ENCODE measurements at regions not wholly inside any gene's neighbourhood (a gene's known extent, or its start where the extent isn't known, plus 50 kb on each side); places are given as distances from the start of the nearest gene placed in this dataset.

DNA sequence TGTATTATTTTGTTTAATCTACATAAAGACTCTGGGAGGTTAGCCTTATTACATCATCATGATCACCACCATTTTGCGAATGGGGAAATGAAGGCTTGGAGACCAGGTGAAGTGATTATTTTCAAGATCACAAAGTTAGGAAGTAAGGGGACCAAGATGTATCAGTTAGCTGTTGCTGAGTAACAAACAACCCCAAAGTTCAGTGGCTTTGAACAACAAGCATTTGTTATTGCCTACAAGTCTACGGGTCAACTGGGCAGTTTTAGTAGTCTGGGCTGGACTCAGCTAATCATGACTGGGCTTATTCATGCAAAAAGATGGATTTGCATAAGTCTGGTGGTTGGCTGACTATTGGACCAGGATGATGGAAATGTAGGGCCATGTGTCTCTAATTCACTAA, 389.2 kb downstream of the MIAT start:
- H3K9me3 ChIP-seq (replicated peaks in 1 of 3) = no peaks in the 10 kb centered on the region
- no peak overlapping the region for H3K4me3 ChIP-seq
- intact Hi-C loops (cut with DNase I) = no loop called here
- no peaks in the 10 kb centered on the region for H3K36me3 ChIP-seq (replicated peaks in 1 of 2)
- no peak for DNase-seq
- WGBS, 4 donors = 87 to 97% (median 90%) methylated on average over 2 of the region's 2 CpGs
- no peaks in the 10 kb centered on the region for H3K4me1 ChIP-seq (replicated peaks in 1 of 2)
- H3K27ac ChIP-seq = no peak overlapping the region
- TF ChIP-seq, protein P1, sequence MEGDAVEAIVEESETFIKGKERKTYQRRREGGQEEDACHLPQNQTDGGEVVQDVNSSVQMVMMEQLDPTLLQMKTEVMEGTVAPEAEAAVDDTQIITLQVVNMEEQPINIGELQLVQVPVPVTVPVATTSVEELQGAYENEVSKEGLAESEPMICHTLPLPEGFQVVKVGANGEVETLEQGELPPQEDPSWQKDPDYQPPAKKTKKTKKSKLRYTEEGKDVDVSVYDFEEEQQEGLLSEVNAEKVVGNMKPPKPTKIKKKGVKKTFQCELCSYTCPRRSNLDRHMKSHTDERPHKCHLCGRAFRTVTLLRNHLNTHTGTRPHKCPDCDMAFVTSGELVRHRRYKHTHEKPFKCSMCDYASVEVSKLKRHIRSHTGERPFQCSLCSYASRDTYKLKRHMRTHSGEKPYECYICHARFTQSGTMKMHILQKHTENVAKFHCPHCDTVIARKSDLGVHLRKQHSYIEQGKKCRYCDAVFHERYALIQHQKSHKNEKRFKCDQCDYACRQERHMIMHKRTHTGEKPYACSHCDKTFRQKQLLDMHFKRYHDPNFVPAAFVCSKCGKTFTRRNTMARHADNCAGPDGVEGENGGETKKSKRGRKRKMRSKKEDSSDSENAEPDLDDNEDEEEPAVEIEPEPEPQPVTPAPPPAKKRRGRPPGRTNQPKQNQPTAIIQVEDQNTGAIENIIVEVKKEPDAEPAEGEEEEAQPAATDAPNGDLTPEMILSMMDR (IDR thresholded peaks at IDR 0.05) = no peak
- no peak for TF ChIP-seq POLR2A (IDR thresholded peaks at IDR 0.05)
- H3K27me3 ChIP-seq = peaks cover 4% of the 10 kb centered on the region

DNA sequence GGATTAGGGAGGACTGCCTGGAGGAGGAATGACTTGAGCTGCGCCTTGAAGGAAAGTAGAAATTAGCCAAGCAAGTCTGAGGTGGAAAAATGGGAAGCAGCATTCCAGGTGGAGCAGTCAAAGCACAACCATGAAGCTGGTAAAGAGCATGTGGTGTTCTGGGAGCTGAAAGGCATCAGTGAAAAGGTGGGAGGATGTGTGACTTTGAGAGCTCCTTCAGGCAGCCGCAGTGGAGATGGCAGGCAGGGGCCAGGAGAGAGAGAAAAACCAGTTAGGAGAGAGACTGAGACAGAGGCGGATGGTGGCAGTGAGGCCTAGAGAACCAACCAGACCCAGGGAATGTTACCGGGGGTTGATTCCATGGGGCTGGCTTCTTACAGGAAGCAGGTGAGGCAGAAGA, 393.4 kb downstream of the MIAT start:
- Histone ChIP-seq H3K27ac (no peak overlapping the region), H3K4me3 (no peak overlapping the region), H3K4me1 (replicated peaks in 1 of 2) (no peaks in the 10 kb centered on the region), H3K9me3 (replicated peaks in 1 of 3) (no peaks in the 10 kb centered on the region), H3K36me3 (replicated peaks in 1 of 2) (no peaks in the 10 kb centered on the region), H3K27me3 (no peaks in the 10 kb centered on the region)
- TF ChIP-seq, protein P1 (IDR thresholded peaks at IDR 0.05) = no peak
- TF ChIP-seq POLR2A (IDR thresholded peaks at IDR 0.05) = no peak
- no peak for DNase-seq
- 70 to 94% (median 79%) methylated on average over 4 of the region's 4 CpGs for WGBS, 4 donors
- intact Hi-C loops (cut with DNase I) = no loop called here

DNA sequence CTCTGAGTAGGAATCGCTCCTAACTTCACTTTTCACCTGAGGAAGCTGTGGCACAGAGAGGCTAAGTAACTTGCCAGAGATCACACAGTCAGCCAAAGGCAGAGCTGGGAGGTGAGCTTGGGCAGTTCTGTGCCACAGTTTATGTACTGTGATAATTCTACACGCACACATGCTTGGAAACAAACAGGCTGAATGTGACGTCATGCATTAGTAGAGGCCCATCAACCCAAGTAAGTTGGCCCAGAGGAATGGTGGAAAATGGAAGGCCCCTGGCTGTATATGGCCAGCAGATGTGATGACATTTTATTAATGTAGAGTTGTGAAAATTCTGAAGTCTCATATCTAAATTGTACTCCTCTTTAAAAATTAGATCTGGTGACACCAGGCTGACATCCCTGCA, 394.0 kb downstream of the MIAT start:
- WGBS, 4 donors = 27 to 90% (median 38%) methylated on average over 3 of the region's 3 CpGs
- Histone ChIP-seq H3K9me3 (replicated peaks in 1 of 3) (no peaks in the 10 kb centered on the region), H3K4me1 (replicated peaks in 1 of 2) (no peaks in the 10 kb centered on the region), H3K27me3 (no peaks in the 10 kb centered on the region), H3K36me3 (replicated peaks in 1 of 2) (no peaks in the 10 kb centered on the region), H3K4me3 (no peak overlapping the region), H3K27ac (no peak overlapping the region)
- intact Hi-C loops (cut with DNase I) = no loop called here
- TF ChIP-seq, protein P1 (IDR thresholded peaks at IDR 0.05) = no peak
- no peak for TF ChIP-seq POLR2A (IDR thresholded peaks at IDR 0.05)
- DNase-seq = no peak

DNA sequence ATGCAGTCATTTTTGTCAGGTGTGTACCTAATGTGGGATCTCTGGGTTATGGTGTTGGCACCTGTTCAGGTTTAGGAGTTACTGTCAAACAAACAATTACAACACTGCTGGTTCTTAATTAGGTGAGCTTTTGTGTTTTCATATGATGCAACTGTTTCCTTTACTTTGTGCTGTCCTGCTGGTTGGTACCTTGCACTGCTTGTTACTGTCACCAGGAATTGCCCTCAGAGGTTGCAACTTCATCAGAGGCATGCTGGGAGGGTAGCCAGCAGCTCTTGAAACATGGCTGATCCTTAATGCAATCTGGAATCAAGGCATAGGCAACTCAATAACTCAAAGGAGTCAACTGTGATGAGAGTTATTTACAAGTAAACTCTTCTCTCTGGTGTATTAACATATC, 400.3 kb downstream of the MIAT start:
- no peak for TF ChIP-seq POLR2A (IDR thresholded peaks at IDR 0.05)
- TF ChIP-seq, protein P1 (IDR thresholded peaks at IDR 0.05) = no peak
- DNase-seq = no peak
- intact Hi-C loops (cut with DNase I) = no loop called here
- Histone ChIP-seq H3K4me1 (replicated peaks in 1 of 2) (no peaks in the 10 kb centered on the region), H3K9me3 (replicated peaks in 1 of 3) (no peaks in the 10 kb centered on the region), H3K27ac (no peak overlapping the region), H3K27me3 (no peaks in the 10 kb centered on the region), H3K4me3 (no peak overlapping the region), H3K36me3 (replicated peaks in 1 of 2) (no peaks in the 10 kb centered on the region)

Measured in adrenal gland (tissue), 9 donors.